C4-2B (cell line): ENCODE measurements at regions not wholly inside any gene's neighbourhood (a gene's known extent, or its start where the extent isn't known, plus 50 kb on each side); places are given as distances from the start of the nearest gene placed in this dataset.
"Not testable (repeated sequence)": the region's sequence is repeated elsewhere in the genome, so short reads cannot be mapped to it uniquely, and the experiment has no call there.

Source experiments
- H3K27ac ChIP-seq: fragments of 450-650 bp; 2 replicates; pipeline ENCODE4 v1.5.1; 2017
- ZFX ChIP-seq: fragments of 450-650 bp; IDR thresholded peaks from 2 replicates; pipeline ENCODE4 v1.6.1; 2017
- TF ChIP-seq, protein P1 (sequence below): fragments of 450-650 bp; conservative IDR thresholded peaks from 2 replicates; pipeline ENCODE4 v1.5.1; 2017; ENCODE audit warnings: mild to moderate bottlenecking

DNA sequence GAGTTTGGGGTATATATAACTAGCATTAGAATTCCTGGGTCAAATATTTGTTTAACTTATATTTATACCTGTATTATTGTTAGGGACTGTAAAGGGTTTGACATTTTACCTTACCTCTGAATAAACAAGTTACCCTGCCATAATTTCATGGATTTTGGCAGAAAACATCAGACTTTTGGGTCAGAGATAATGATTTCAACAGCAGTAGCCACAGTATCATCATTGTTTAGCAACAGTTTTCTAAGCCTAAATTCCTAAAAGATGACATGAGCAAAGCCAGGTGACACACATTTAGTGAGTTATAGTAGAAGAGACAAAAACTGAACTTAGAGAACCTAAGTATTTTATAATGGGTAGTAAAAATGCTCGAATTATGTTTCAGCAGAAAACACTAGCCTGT is 954.4 kb downstream of the TRHDE start:
- TF ChIP-seq ZFX, result no peak
- TF ChIP-seq, protein P1, sequence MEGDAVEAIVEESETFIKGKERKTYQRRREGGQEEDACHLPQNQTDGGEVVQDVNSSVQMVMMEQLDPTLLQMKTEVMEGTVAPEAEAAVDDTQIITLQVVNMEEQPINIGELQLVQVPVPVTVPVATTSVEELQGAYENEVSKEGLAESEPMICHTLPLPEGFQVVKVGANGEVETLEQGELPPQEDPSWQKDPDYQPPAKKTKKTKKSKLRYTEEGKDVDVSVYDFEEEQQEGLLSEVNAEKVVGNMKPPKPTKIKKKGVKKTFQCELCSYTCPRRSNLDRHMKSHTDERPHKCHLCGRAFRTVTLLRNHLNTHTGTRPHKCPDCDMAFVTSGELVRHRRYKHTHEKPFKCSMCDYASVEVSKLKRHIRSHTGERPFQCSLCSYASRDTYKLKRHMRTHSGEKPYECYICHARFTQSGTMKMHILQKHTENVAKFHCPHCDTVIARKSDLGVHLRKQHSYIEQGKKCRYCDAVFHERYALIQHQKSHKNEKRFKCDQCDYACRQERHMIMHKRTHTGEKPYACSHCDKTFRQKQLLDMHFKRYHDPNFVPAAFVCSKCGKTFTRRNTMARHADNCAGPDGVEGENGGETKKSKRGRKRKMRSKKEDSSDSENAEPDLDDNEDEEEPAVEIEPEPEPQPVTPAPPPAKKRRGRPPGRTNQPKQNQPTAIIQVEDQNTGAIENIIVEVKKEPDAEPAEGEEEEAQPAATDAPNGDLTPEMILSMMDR, result no peak
- no peak overlapping the region for H3K27ac ChIP-seq

DNA sequence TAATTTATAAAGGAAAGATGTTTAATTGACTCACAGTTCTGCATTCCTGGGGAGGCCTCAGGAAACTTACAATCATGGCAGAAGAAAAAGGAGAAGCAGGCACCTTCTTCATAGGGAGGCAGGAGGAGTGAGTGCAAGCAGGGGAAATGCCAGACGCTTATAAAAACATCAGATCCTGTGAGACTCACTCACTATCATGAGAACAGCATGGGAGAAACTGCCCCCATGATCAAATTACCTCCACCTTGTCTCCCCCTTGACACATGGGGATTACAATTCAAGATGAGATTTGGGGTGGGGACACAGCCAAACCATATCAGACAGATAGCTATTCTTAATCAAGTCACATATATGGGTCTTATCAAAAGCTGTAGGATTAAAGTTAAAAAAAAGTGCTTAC is 956.7 kb downstream of the TRHDE start:
- H3K27ac ChIP-seq, result not testable (repeated sequence)

DNA sequence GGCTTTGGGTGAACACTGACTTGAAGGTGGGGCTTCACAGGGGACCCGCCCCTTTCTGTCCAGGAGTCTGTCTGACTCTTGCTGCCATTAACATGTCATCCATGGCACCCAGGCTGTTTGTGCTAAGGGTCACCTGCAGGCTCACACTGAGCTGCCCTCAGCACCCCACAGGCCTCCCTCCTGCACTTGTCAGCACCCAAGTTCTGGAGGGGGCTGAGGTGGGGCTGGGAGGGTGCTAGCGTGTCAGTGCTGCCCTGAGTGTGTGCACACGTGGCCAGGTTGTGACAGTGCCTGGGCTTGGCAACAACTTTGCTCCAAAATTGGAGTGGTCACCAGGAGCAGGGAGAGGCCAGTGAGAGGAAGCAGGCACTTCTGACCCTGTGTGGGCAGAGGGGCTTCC is 963.2 kb downstream of the TRHDE start:
- H3K27ac ChIP-seq, result no peak overlapping the region
- TF ChIP-seq, protein P1, result no peak

DNA sequence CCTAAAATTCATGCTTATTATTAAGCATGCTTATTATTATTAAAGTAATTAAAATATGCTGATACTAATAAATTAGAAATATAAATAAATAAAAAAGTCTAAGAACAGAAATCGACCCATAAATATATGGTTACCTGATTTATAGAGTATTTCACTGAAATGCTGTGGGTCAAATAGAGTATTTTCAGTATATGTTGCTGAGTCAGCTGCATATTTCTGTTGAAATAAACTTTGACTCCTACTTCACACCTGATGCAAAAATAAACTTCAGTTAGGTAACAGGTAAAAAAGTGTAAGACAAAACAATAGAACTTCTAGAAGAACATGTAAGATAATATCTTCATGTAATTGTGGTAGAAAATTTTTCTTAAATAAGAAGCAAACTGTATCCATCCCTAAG is 967.9 kb downstream of the TRHDE start:
- TF ChIP-seq, protein P1, result no peak
- no peak for TF ChIP-seq ZFX
- H3K27ac ChIP-seq, result no peak overlapping the region

DNA sequence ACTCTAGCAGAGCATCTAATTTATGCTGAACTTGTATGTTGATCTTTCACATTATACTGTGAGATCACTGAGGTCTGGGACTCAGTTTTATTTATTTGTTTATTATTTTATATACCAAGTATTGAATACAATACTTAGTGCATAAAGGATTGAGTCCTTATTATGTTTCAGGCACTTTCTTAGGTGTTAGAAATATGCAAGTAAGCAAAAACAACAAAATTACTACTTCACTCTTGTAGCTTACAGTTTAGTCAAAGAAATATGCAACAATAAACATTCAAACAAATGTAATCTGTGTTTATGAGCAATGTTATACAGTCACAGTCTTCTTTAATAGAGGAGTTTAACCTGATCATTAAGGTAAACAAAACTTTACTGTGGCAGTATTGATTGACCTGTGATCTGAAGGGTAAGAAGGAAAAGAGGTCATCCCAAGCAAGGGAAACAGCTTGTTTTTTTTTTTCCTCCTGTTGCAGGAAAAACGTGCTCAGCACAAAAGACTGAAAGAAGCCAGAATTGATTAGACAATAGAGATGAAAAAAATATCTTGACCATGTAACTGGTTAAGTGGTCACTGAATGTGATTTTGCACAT is 990.7 kb downstream of the TRHDE start:
- TF ChIP-seq ZFX, result no peak
- TF ChIP-seq, protein P1, result no peak
- no peak overlapping the region for H3K27ac ChIP-seq

DNA sequence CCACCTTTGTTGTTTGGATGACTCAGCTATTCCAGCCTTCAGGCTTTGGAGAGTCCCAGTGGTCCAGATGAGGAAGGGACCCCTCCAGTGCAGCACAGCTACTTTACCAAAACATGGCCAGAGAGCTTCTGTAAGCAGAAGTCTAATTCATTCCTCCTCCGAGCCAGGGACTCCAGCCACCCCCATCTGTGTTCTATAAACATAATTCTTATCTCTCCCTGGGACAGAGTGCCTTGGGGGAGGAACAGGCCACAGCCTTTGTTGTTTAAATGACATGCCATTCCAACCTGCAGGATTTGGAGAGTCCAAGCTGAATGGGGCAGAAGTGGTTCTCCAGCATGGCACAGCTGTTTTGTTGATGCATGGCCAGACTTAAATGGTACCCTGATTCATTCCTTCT is 994.0 kb downstream of the TRHDE start:
- H3K27ac ChIP-seq, result no peak overlapping the region
- TF ChIP-seq, protein P1, result no peak
- TF ChIP-seq ZFX, result no peak

DNA sequence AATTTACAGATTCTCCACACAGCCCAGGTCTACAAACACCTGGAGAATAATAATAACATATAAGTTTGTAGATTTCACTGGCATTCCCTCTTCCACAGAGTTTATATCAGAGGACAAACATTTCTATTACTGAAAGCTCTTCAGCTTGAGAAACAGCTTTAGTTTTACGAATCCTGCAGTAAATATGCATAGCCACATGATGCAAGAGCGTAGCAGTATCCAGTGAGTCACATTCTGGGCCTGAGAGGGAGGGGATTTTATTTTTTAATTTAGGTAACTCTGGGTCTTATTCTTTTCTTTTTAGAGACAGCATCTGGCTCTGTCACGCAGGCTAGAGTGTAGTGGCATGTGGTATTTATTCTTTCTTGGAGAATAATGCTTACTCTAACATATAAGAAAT is 1002.8 kb downstream of the TRHDE start:
- no peak overlapping the region for H3K27ac ChIP-seq
- no peak for TF ChIP-seq ZFX
- TF ChIP-seq, protein P1, result no peak

DNA sequence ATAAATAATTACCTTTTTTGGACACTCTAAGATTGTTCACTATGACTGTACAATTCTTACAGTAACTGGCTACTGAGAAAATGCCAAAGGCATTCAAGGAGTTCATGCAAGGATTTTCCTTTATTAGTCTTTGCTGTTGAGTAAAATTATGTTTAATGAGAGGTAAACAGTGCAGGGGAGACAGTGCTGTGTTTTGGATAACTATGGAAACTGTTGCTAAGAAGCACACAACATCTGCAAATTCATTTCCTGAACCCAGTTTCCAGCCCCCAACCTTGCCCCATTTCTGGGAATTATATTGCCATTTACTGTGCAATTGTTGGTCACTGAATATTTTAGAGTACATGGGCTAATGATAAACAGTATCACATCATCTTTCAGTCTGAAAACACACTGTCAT is 1005.8 kb downstream of the TRHDE start:
- H3K27ac ChIP-seq, result no peak overlapping the region
- no peak for TF ChIP-seq ZFX
- TF ChIP-seq, protein P1, result no peak
